HG02588 (cell line): ENCODE measurements at regions not wholly inside any gene's neighbourhood (a gene's known extent, or its start where the extent isn't known, plus 50 kb on each side); places are given as distances from the start of the nearest gene placed in this dataset.
"Not testable (repeated sequence)": the region's sequence is repeated elsewhere in the genome, so short reads cannot be mapped to it uniquely, and the experiment has no call there.

ENCODE experiments used
- ATAC-seq: cut with Tn5 transposase; IDR thresholded peaks from one replicate; pipeline ENCODE4 v1.9.1; 2021; ENCODE audit warnings: mild to moderate bottlenecking, moderate library complexity; ENCODE audit not compliant: unreplicated experiment

GRCh38 chr11:88061111-88061510, 114.1 kb downstream of the RAB38 start:
- no peak for ATAC-seq

- no peak for ATAC-seq
These were observed 115.9 kb downstream of the RAB38 start for GRCh38 chr11:88059326-88059725.

- no peak for ATAC-seq
These were observed 123.8 kb downstream of the RAB38 start for GRCh38 chr11:88051396-88051795.

- ATAC-seq = no peak
These were observed 125.0 kb downstream of the RAB38 start for GRCh38 chr11:88050247-88050646.

- not testable (repeated sequence) for ATAC-seq
These were observed 130.0 kb downstream of the RAB38 start for GRCh38 chr11:88045288-88045687.

- ATAC-seq = not testable (repeated sequence)
These were observed 130.6 kb downstream of the RAB38 start for GRCh38 chr11:88044658-88045057.

GRCh38 chr11:88043149-88043548, 132.1 kb downstream of the RAB38 start:
- ATAC-seq = no peak

GRCh38 chr11:88042647-88043046, 132.6 kb downstream of the RAB38 start:
- ATAC-seq = no peak

GRCh38 chr11:88042238-88042637, 133.0 kb downstream of the RAB38 start:
- ATAC-seq = no peak

GRCh38 chr11:88041679-88042078, 133.6 kb downstream of the RAB38 start:
- no peak for ATAC-seq

- ATAC-seq = no peak
These were observed 135.1 kb downstream of the RAB38 start for GRCh38 chr11:88040148-88040496.

GRCh38 chr11:88039476-88040147, 135.6 kb downstream of the RAB38 start:
- no peak for ATAC-seq

- no peak for ATAC-seq
These were observed 137.2 kb downstream of the RAB38 start for GRCh38 chr11:88038063-88038462.

GRCh38 chr11:88036701-88037100, 138.5 kb downstream of the RAB38 start:
- no peak for ATAC-seq

GRCh38 chr11:88035271-88035670, 140.0 kb downstream of the RAB38 start:
- no peak for ATAC-seq

- no peak for ATAC-seq
These were observed 157.6 kb downstream of the RAB38 start for GRCh38 chr11:88017666-88018065.

GRCh38 chr11:88016392-88017170, 158.7 kb downstream of the RAB38 start:
- ATAC-seq = peak; percentile 93

- no peak for ATAC-seq
These were observed 160.1 kb downstream of the RAB38 start for GRCh38 chr11:88015170-88015569.

GRCh38 chr11:88013508-88014065, 161.7 kb downstream of the RAB38 start:
- ATAC-seq = no peak

GRCh38 chr11:88012456-88012855, 162.8 kb downstream of the RAB38 start:
- no peak for ATAC-seq

GRCh38 chr11:87976009-87976408, 199.2 kb downstream of the RAB38 start:
- no peak for ATAC-seq

GRCh38 chr11:87974797-87975196, 200.4 kb downstream of the RAB38 start:
- ATAC-seq = no peak
